ENCODE measurements at regions not wholly inside any gene's neighbourhood (a gene's known extent, or its start where the extent isn't known, plus 50 kb on each side); places are given as distances from the start of the nearest gene placed in this dataset.

- no peak overlapping the region for H3K4me3 ChIP-seq (ENCODE audit: low read depth, low read length)
- TF ChIP-seq CTCF (conservative IDR thresholded peaks at IDR 0.05; ENCODE audit: low read depth, low read length) = no peak
- DNase-seq (ENCODE audit: low read depth) = no peak
These were observed 1833.2 kb upstream of the PCDH7 start for GRCh38 chr4:28886934-28887333.

- TF ChIP-seq CTCF (conservative IDR thresholded peaks at IDR 0.05; ENCODE audit: low read depth, low read length) = no peak
- no peak overlapping the region for H3K4me3 ChIP-seq (ENCODE audit: low read depth, low read length)
- DNase-seq (ENCODE audit: low read depth) = no peak
These were observed 1829.0 kb upstream of the PCDH7 start for GRCh38 chr4:28890949-28891775.

- no peak overlapping the region for H3K4me3 ChIP-seq (ENCODE audit: low read depth, low read length)
- no peak for DNase-seq (ENCODE audit: low read depth)
- TF ChIP-seq CTCF (conservative IDR thresholded peaks at IDR 0.05; ENCODE audit: low read depth, low read length) = no peak
These were observed 1806.7 kb upstream of the PCDH7 start for GRCh38 chr4:28913466-28913865.

GRCh38 chr4:28916585-28916984 lies 1803.6 kb upstream of the PCDH7 start:
- TF ChIP-seq CTCF (conservative IDR thresholded peaks at IDR 0.05; ENCODE audit: low read depth, low read length) = no peak
- DNase-seq (ENCODE audit: low read depth) = no peak
- H3K4me3 ChIP-seq (ENCODE audit: low read depth, low read length) = no peak overlapping the region

- H3K4me3 ChIP-seq (ENCODE audit: low read depth, low read length) = no peak overlapping the region
- no peak for DNase-seq (ENCODE audit: low read depth)
- TF ChIP-seq CTCF (conservative IDR thresholded peaks at IDR 0.05; ENCODE audit: low read depth, low read length) = no peak
These were observed 1801.3 kb upstream of the PCDH7 start for GRCh38 chr4:28918871-28919270.

GRCh38 chr4:28921886-28922285 lies 1798.3 kb upstream of the PCDH7 start:
- no peak for DNase-seq (ENCODE audit: low read depth)
- TF ChIP-seq CTCF (conservative IDR thresholded peaks at IDR 0.05; ENCODE audit: low read depth, low read length) = no peak
- H3K4me3 ChIP-seq (ENCODE audit: low read depth, low read length) = no peak overlapping the region

GRCh38 chr4:28926156-28926555 lies 1794.0 kb upstream of the PCDH7 start:
- no peak overlapping the region for H3K4me3 ChIP-seq (ENCODE audit: low read depth, low read length)
- TF ChIP-seq CTCF (conservative IDR thresholded peaks at IDR 0.05; ENCODE audit: low read depth, low read length) = no peak
- DNase-seq (ENCODE audit: low read depth) = no peak
